GM10248 (cell line): ENCODE measurements at regions not wholly inside any gene's neighbourhood (a gene's known extent, or its start where the extent isn't known, plus 50 kb on each side); places are given as distances from the start of the nearest gene placed in this dataset.

ENCODE experiments used
- CTCF ChIA-PET: fragments of 300-600 bp; sonication (Branson Sonifier 250); formaldehyde crosslinking; extraction: SDS; loops from one replicate; lab custom pipeline; 2021; ENCODE audit warnings: antibody characterized with exemption; lab: Yijun Ruan, JAX
- POLR2A ChIA-PET: fragments of 350-650 bp; sonication (Branson Sonifier 250); formaldehyde crosslinking; extraction: SDS; loops from one replicate; lab custom pipeline; 2020; ENCODE audit warnings: antibody characterized with exemption; lab: Yijun Ruan, JAX
- DNase-seq: peaks from one replicate; pipeline ENCODE4 v3.0.0; 2012; ENCODE audit errors: extremely low spot score
- TF ChIP-seq, protein P1 (sequence below): IDR thresholded peaks from 2 replicates; pipeline ENCODE4 v1.5.1; 2012; ENCODE audit warnings: mild to moderate bottlenecking, low read depth; ENCODE audit errors: extremely low read depth, missing control alignments, control extremely low read depth

DNA sequence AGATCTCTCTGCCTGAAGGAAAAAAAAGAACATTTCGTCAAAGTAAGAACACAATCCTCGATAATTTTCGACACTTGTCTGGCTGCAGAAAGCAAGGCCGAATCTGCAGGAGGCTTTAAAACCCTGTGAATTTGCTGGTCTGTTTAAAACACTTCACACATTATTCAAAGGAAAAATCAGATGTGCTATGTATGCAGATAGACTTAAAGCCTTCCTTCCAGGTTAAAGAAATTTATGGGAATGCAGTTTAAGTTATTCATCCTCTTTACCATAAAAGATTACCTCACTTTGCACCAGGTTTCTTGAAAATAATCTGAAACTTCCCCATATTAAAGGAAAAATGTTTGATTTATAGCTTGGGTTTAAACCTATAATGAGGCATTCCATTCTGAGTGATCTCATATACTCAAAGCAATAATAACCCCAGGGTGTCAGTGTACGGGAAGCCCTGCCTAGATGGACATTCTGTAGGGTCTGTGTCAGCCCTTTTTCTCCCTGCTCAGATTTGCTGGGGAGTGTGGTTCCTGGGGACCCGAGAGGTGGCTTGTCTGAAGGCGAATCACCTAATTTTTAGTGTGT is 323.5 kb upstream of the SLC24A2 start:
- DNase-seq = no peak
- TF ChIP-seq, protein P1, sequence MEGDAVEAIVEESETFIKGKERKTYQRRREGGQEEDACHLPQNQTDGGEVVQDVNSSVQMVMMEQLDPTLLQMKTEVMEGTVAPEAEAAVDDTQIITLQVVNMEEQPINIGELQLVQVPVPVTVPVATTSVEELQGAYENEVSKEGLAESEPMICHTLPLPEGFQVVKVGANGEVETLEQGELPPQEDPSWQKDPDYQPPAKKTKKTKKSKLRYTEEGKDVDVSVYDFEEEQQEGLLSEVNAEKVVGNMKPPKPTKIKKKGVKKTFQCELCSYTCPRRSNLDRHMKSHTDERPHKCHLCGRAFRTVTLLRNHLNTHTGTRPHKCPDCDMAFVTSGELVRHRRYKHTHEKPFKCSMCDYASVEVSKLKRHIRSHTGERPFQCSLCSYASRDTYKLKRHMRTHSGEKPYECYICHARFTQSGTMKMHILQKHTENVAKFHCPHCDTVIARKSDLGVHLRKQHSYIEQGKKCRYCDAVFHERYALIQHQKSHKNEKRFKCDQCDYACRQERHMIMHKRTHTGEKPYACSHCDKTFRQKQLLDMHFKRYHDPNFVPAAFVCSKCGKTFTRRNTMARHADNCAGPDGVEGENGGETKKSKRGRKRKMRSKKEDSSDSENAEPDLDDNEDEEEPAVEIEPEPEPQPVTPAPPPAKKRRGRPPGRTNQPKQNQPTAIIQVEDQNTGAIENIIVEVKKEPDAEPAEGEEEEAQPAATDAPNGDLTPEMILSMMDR = no peak
- ChIA-PET POLR2A (no interaction called here), CTCF (no interaction called here)

DNA sequence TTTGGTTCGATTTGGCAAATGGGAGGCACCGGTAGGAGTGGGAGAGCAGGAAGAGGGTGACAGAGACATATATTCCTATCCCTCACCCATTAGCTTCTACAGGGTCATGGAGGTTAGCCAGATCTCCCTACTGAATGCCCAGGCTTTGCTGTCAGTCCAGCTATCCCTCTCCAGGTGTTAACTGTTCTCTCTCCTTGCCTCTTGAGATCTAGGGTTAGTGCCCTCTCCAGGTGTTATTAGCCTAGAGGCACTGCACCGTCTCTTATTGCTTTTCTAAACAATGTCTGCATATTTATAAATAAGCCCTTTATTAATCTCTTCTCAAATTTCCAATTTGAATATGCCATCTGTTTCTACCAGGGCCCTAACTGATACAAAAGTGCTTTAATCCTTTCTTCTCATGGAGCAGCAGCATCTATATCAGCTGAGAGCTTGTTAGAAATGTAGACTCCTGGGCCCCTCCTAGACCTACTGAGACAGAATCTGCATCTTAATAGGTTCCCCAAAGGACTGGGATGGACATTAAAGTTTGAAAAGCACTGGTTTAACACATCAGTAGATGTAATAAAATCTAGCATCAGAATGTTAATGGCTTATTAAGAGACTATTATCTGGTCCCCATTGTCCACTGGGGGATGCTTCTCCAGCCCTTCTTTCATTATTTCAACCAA is 322.5 kb upstream of the SLC24A2 start:
- TF ChIP-seq, protein P1 = no peak
- CTCF ChIA-PET = interaction anchor here (1.0 kb wide), 1 partner anchor 10 kb away, joined by 3 read pairs; no protein-coding TSS in a partner anchor
- DNase-seq = no peak
- POLR2A ChIA-PET = no interaction called here

DNA sequence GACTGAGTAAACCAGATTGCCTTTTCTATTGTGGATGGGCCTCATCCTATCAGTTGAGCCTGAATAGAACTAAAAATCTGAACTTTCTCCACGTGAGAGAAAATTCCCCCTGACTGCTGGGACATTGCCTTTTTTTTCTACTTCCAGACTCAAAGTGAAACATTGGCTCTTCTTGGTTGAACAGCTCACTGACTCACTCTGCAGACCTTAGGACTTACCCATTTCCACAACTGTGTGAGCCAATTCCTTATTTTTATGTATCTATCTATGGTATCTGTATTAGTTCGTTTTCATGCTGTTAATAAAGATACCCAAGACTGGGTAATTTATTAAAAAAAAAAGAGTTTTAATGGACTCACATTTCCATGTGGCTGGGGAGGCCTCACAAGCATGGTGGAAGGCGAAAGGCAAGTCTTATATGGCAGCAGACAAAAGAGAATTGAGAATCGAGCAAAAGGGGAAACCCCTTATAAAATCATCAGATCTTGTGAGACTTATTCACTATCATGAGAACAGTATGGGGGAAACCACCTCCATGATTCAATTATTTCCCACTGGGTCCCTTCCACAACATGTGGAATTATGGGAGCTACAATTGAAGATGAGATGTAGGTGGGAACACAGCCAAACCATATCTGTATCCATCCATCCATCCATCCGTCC is 306.7 kb upstream of the SLC24A2 start:
- TF ChIP-seq, protein P1 = no peak
- POLR2A ChIA-PET = no interaction called here
- CTCF ChIA-PET = no interaction called here

DNA sequence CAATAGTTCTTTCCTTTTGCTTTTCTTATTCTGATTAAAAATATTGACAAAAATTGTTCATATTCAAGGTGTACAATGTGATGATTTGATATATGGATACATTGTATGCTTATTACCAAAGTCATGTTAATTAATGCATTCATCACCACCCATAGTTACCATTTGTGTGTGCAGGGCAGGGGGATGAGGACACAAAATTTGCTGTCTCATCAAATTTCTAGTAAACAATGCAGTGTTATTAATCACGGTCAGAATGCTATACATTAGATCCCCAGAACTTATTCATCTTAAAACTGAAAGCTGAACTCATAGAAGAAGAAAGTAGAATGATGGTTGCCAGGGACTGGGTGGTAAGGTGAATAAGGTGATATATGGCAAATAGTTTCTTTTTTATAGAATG is 303.7 kb upstream of the SLC24A2 start:
- CTCF ChIA-PET = no interaction called here
- POLR2A ChIA-PET = no interaction called here
- TF ChIP-seq, protein P1 = no peak
- no peak for DNase-seq

More for the DNA sequence above, 306.7 kb upstream of the SLC24A2 start:
- no peak for DNase-seq

DNA sequence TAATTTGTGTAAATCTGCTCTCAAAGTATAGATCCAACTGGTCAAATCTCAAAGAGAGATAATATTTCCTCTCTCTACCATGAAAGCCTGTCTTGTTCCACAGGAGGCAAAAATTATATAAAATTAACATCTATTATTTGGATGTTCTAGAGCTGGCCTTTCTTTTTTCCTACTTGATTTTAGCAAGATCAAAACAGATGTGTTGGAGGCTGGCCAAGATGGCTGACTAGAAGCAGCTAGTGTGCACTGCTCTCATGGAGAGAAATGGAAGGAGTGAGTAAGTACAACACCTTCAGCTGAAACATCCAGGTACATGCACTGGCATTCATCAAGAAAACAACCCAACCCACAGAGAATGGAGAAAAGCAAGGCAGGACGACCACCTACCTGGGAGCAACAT is 298.6 kb upstream of the SLC24A2 start:
- POLR2A ChIA-PET = no interaction called here
- DNase-seq = no peak
- CTCF ChIA-PET = interaction anchor here (1.0 kb wide), 1 partner anchor 22 kb away, joined by 3 read pairs; no protein-coding TSS in a partner anchor
- TF ChIP-seq, protein P1 = no peak

DNA sequence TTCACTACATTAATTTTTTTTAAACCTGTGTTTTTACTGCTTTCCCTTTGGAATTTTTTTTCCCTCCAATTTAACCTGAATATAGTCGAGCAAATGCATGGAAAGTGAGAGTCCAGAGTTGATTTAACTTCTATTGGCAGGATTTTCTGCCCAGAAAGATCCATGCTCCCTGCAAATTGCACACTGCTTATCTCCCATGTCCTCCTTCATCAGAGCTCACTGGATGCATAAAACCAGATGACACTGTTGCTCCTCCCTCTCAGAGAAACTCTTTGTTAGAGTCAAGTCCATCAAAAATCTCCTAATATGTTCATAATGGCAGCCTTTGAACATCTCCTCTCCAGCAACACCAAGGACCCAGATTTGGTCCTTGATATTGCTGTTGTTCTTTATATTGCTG is 297.0 kb upstream of the SLC24A2 start:
- no peak for DNase-seq
- ChIA-PET POLR2A (no interaction called here), CTCF (no interaction called here)
- TF ChIP-seq, protein P1 = no peak
